Astrocyte of the hippocampus (primary cell): ENCODE measurements at regions not wholly inside any gene's neighbourhood (a gene's known extent, or its start where the extent isn't known, plus 50 kb on each side); places are given as distances from the start of the nearest gene placed in this dataset.
A peak's percentile ranks its signal among the peaks of the same experiment; 100 is the strongest.
"Not testable (repeated sequence)": the region's sequence is repeated elsewhere in the genome, so short reads cannot be mapped to it uniquely, and the experiment has no call there.

Experiments used
- DNase-seq: peaks from one replicate; pipeline ENCODE4 v3.0.0; 2011; ENCODE audit warnings: low read depth, low spot score

- DNase-seq: no peak
Observed at GRCh38 chr12:71300772-71301675, 138.6 kb upstream of the LGR5 start.

- DNase-seq: peak; percentile 1
Observed at GRCh38 chr12:71299541-71300376, 139.8 kb upstream of the LGR5 start.

GRCh38 chr12:71297930-71298329, 140.1 kb upstream of the TSPAN8 start:
- no peak for DNase-seq

- no peak for DNase-seq
Observed at GRCh38 chr12:71295953-71296352, 138.2 kb upstream of the TSPAN8 start.

DNA sequence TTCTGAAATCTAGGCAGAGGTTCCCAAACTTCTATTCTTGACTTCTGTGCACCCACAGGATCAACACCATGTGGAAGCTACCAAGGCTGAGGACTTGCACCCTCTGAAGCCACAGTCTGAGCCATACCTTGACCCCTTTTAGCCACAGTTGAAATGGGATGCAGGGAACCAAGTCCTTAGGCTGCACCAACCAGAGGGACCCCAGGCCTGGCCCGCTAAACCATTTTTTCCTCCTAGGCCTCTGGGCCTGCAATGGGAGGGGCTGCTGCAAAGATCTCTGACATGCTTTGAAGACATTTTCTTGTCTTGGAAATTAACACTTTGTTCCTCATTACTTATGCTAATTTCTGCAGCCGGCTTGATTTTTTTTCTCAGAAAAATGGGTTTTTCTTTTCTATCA, 133.9 kb upstream of the TSPAN8 start:
- DNase-seq: no peak

- no peak for DNase-seq
Observed at GRCh38 chr12:71283883-71284282, 126.1 kb upstream of the TSPAN8 start.

DNA sequence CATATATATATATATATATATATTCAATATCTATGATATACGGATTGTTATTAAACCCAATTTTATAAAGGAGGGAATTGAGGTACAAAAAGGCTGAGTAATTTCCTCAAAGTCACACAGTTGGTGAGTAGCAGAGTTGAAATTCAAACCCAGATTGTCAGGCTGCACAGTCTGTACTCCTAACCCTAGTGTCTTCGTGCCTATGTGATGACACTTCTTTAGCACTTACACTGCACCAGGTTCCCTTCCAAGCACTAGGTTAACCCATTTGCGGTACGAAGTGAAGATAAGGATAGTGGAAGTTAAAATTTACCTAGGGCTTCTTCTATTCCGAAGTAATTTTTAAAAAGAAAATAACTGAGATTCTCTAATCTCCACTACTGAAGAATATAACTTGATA, 125.1 kb upstream of the TSPAN8 start:
- no peak for DNase-seq

GRCh38 chr12:71282020-71282419, 124.2 kb upstream of the TSPAN8 start:
- DNase-seq: no peak

GRCh38 chr12:71281425-71281824, 123.6 kb upstream of the TSPAN8 start:
- DNase-seq: no peak

DNA sequence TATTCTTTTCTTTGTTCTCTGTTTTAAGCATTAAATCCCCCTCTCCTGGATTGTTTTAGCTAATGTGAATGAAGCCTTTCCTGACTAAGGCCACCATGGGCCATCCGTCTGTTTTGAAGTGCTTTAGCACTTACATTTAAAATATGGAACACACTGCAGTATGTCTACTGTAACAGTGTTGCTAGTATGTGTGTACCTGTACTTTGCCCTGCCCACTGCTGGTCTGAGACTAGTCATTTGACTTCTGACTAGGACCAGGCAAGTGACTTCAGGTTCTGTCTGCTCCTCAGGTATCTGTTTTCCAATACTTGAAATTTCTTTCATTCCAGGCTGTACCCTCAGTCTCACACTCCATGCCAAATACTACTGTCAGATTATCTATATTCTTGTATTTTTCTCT, 120.1 kb upstream of the TSPAN8 start:
- no peak for DNase-seq

DNA sequence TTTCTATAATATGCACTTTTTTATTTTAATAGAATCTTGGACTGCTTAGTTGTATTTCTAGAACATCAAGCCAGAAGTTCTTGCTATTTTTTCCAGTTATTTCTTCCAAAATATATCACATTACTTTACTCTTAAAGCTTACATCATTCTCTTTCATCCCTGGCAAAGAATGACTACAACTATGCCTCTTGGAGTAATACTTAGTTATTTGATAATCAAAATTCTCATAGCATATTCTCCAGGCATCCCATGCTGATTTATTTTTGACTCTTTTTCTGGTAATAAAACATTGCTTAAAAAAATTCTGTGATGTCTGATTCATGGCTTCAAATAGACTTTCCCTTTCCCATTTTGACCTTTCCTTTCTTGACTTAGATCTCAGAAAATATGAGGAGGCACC, 118.7 kb upstream of the TSPAN8 start:
- no peak for DNase-seq

DNA sequence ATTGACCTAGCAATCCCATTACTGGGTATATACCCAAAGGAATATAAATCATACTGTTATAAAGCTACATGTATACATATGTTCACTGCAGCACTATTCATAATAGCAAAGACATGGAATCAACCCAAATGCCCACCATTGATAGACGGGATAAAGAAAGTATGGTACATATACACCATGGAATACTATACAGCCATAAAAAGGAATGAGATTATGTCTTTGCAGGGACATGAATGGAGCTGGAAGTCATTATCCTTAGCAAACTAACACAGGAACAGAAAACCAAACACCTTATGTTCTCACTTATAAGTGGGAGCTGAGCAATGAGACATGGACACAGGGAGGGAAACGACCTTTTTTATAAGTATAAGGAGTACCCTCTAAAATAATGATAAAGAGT, 113.0 kb upstream of the TSPAN8 start:
- DNase-seq: not testable (repeated sequence)

- no peak for DNase-seq
Observed at GRCh38 chr12:71270057-71270456, 112.3 kb upstream of the TSPAN8 start.

- DNase-seq: no peak
Observed at GRCh38 chr12:71269281-71269598, 111.4 kb upstream of the TSPAN8 start.

DNA sequence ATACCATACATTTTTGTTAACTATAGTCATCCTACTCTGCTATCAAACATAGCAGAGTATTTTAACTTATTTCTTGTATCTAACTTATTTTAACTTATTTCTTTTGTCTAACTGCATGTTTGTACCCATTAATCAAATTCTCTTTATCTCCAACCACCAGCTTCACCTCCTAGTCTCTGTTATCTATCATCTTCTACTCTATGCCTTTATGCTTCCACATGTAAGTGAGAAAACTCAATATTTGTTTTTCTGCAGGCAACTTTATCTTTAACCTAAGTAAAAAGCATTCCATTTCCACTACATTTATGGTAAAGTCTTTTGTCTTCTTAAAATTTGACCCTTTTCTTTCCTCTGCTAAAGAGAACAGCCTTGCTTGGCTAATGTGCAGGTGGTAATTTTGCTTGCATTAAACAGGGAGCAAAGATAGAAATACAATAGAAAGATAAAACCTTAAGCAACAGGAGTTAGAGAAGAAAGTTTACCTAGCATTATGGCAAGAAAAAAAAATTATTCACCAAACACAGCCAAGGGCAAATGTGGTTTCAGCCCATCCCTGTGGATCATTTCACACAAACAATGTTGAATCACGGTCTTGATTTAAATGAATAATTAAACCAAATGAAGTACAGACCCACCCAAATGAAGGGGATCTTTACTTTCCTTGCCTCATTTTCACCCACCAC, 110.9 kb upstream of the TSPAN8 start:
- no peak for DNase-seq

- DNase-seq: no peak
Observed at GRCh38 chr12:71266606-71267005, 108.8 kb upstream of the TSPAN8 start.

DNA sequence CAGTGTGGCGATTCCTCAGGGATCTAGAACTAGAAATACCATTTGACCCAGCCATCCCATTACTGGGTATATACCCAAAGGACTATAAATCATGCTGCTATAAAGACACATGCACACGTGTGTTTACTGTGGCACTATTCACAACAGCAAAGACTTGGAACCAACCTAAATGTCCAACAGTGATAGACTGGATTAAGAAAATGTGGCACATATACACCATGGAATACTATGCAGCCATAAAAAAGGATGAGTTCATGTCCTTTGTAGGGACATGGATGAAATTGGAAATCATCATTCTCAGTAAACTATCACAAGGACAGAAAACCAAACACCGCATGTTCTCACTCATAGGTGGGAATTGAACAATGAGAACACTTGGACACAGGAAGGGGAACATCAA, 107.9 kb upstream of the TSPAN8 start:
- not testable (repeated sequence) for DNase-seq

- DNase-seq: no peak
Observed at GRCh38 chr12:71262466-71262865, 104.7 kb upstream of the TSPAN8 start.

DNA sequence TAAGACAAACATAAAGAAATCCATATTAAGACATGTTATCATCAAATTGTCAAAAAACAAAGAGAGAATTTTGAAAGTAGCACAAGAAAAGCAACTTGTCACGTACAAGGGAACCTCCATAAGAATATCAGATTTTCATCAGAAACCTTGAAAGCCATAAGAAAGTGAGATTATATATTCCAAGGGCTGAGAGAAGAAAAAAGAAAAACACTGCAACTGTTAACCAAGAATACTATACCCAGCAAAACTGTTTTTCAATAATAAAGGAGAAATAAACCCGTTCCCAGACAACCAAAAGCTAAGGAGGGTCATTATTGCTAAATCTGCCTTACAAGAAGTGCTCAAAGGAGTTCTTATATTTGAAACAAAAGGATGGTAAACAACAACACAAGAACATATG, 94.7 kb upstream of the TSPAN8 start:
- DNase-seq: no peak

- no peak for DNase-seq
Observed at GRCh38 chr12:71250166-71250565, 92.4 kb upstream of the TSPAN8 start.

DNA sequence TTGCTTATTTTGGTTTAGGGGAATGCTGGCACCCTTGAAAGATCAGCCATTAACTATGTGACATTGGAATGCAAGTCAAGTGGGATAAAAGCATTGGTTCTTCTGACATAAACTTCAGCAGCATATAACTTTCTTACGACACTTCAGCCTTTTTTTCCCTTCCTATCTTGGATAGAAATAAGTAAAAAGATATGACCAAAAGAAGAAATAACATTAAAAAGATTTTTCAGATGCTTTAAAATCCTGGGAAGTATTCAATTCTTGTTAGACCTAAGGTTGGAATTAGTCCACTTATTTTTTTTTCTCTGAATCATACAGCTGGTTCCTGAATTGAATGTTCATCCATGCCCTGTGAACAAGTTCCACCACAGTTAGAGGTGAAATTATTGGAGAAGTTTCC, 85.6 kb upstream of the TSPAN8 start:
- peak; percentile 23 for DNase-seq

DNA sequence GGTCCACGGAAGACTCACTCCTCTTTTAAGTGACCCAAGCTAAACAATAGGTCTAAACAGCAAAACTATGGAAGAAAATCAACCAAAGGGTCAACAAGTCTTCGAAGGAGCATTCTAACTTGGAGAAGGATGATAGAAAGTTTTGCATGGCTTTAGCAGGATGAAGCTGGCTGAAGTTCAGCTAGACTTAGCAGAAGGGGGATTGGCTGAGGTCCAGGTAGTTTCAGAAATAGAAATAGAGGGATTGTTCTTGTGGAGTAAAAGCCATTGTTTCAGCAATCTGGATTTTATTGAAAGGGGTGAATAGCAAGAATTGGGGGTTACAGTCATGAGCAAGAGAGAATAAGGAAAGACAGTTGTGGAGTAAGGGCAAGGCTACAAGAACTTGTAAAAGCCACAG, 84.7 kb upstream of the TSPAN8 start:
- no peak for DNase-seq
